SK-N-MC (cell line): ENCODE measurements at regions not wholly inside any gene's neighbourhood (a gene's known extent, or its start where the extent isn't known, plus 50 kb on each side); places are given as distances from the start of the nearest gene placed in this dataset.

Source experiments
- DNase-seq: peaks from one replicate; pipeline ENCODE4 v3.0.0-alpha.2; 2011; ENCODE audit warnings: low read depth, low spot score
- H3K27ac ChIP-seq: fragments of 200-600 bp; sonication (generic); 2 replicates; pipeline ENCODE4 v1.5.1; 2016; ENCODE audit warnings: mixed run types
- H3K36me3 ChIP-seq: fragments of 200-600 bp; sonication (generic); 2 replicates; pipeline ENCODE4 v1.6.1; 2017; ENCODE audit warnings: antibody characterized with exemption, low read length, mixed read lengths; ENCODE audit not compliant: insufficient read depth
- H3K4me3 ChIP-seq: fragments of 200-600 bp; sonication (generic); 2 replicates; pipeline ENCODE4 v1.5.1; 2016
- H3K9ac ChIP-seq: fragments of 200-600 bp; sonication (generic); 2 replicates; pipeline ENCODE4 v1.8.0; 2017; ENCODE audit warnings: mixed run types, mixed read lengths; ENCODE audit not compliant: insufficient read length
- H3K9me3 ChIP-seq: fragments of 200-600 bp; sonication (generic); 2 replicates; pipeline ENCODE4 v1.6.1; 2017; ENCODE audit warnings: low read depth, mild to moderate bottlenecking, antibody characterized with exemption, low read length, moderate library complexity, mixed read lengths
- EZH2 ChIP-seq: fragments of 200-600 bp; sonication (generic); IDR thresholded peaks from one replicate; pipeline ENCODE4 v1.6.1; 2017; ENCODE audit warnings: antibody characterized with exemption
- FOXP2 ChIP-seq: optimal IDR thresholded peaks from 2 replicates; pipeline ENCODE3; 2011; ENCODE audit warnings: mild to moderate bottlenecking, moderate library complexity; ENCODE audit not compliant: insufficient read depth; ENCODE audit errors: extremely low read length, control extremely low read depth
- POLR2AphosphoS5 ChIP-seq: IDR thresholded peaks from 2 replicates; pipeline ENCODE4 v1.6.1; 2012; ENCODE audit warnings: mild to moderate bottlenecking, low read depth, low read length, borderline replicate concordance

- no peak for TF ChIP-seq FOXP2
- no peak for TF ChIP-seq POLR2AphosphoS5
- no peak for TF ChIP-seq EZH2
- DNase-seq: no peak
- no peak overlapping the region for H3K9ac ChIP-seq
Observed at GRCh38 chr5:15256485-15256884, 243.5 kb upstream of the FBXL7 start.

DNA sequence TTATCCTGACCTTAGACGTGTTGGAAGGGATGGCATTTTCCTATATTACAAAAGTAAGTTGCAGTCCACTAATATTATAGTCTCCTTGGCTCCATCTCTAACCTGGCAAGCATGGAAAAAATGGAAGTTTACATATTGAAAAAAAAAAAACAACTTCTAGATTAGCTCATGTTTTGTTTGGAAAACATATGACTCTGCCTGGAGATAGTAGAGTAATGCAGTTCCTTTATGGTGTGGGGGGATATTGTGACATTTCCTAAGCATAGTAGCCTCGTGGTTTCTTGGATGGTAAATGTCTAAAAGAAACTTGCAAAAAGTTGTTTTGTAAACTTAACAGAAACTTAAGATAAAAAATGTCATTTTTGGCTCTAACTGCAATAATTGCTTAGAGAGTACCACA, 244.4 kb upstream of the FBXL7 start:
- no peak for TF ChIP-seq FOXP2
- TF ChIP-seq EZH2: no peak
- no peak for TF ChIP-seq POLR2AphosphoS5
- DNase-seq: no peak
- H3K4me3 ChIP-seq: no peak overlapping the region
- H3K27ac ChIP-seq: no peak overlapping the region
- H3K9me3 ChIP-seq: no peaks in the 10 kb centered on the region
- no peak overlapping the region for H3K9ac ChIP-seq
- H3K36me3 ChIP-seq: no peaks in the 10 kb centered on the region

More at GRCh38 chr5:15256485-15256884, 243.5 kb upstream of the FBXL7 start:
- Histone ChIP-seq H3K36me3 (no peaks in the 10 kb centered on the region), H3K9me3 (no peaks in the 10 kb centered on the region), H3K4me3 (no peak overlapping the region), H3K27ac (no peak overlapping the region)

DNA sequence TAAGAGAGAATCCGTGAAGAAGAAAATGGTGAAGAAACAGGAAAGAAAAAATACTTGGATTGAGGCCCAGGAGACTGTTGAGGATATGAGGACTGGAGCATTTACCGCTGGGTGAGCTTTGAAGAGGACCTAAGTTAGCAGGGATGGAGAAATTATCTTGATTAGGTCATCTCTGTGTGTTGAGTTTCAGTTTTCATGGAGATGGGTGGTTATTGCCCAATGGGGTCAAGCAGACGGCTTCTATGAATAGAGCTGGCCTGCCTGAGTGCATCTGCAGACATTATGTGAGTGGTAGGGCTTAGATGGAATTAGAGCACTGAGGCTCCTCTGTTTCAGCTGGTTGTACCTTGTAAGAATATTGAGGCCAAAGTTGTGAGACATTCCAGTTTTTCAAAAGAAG, 245.4 kb upstream of the FBXL7 start:
- no peak for DNase-seq
- Histone ChIP-seq H3K27ac (no peak overlapping the region), H3K9ac (no peak overlapping the region), H3K9me3 (no peaks in the 10 kb centered on the region), H3K4me3 (no peak overlapping the region), H3K36me3 (no peaks in the 10 kb centered on the region)
- TF ChIP-seq POLR2AphosphoS5: no peak
- no peak for TF ChIP-seq EZH2
- no peak for TF ChIP-seq FOXP2

- Histone ChIP-seq H3K27ac (no peak overlapping the region), H3K36me3 (no peaks in the 10 kb centered on the region)
Observed at GRCh38 chr5:15252331-15252730, 247.6 kb upstream of the FBXL7 start.

GRCh38 chr5:15249152-15249551, 250.8 kb upstream of the FBXL7 start:
- DNase-seq: no peak
- H3K9ac ChIP-seq: no peak overlapping the region

More at GRCh38 chr5:15252331-15252730, 247.6 kb upstream of the FBXL7 start:
- Histone ChIP-seq H3K4me3 (no peak overlapping the region), H3K9ac (no peak overlapping the region), H3K9me3 (no peaks in the 10 kb centered on the region)
- TF ChIP-seq FOXP2: no peak
- TF ChIP-seq EZH2: no peak
- TF ChIP-seq POLR2AphosphoS5: no peak
- DNase-seq: no peak

DNA sequence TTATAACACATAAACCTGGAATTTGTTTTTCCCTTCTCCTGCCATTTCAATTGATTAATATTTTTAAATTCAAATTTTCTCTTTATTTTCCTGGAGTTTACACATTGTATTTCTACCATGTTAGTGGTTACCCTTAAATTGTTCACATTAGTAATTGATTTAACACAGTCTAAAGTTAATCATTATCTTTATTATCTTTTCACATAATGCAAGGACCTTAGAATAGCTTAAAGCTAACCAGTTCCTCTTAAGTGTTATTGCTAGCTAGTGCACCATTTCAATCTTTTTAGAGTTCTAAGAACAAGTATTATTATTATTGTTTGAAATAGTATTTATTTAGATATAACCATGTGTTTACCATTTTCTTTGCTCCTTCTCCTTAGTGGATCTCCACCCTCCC, 251.2 kb upstream of the FBXL7 start:
- no peaks in the 10 kb centered on the region for H3K36me3 ChIP-seq
- no peak overlapping the region for H3K4me3 ChIP-seq
- H3K9ac ChIP-seq: no peak overlapping the region
- TF ChIP-seq EZH2: no peak
- TF ChIP-seq POLR2AphosphoS5: no peak
- TF ChIP-seq FOXP2: no peak
- no peak overlapping the region for H3K27ac ChIP-seq
- no peak for DNase-seq
- no peaks in the 10 kb centered on the region for H3K9me3 ChIP-seq

More at GRCh38 chr5:15249152-15249551, 250.8 kb upstream of the FBXL7 start:
- Histone ChIP-seq H3K36me3 (no peaks in the 10 kb centered on the region), H3K9me3 (no peaks in the 10 kb centered on the region), H3K27ac (no peak overlapping the region), H3K4me3 (no peak overlapping the region)
- TF ChIP-seq EZH2: no peak
- TF ChIP-seq FOXP2: no peak
- TF ChIP-seq POLR2AphosphoS5: no peak

GRCh38 chr5:15245913-15246312, 254.1 kb upstream of the FBXL7 start:
- Histone ChIP-seq H3K9me3 (no peaks in the 10 kb centered on the region), H3K9ac (no peak overlapping the region), H3K27ac (no peak overlapping the region), H3K4me3 (no peak overlapping the region), H3K36me3 (no peaks in the 10 kb centered on the region)
- no peak for DNase-seq
- TF ChIP-seq FOXP2: no peak
- TF ChIP-seq POLR2AphosphoS5: no peak
- TF ChIP-seq EZH2: no peak

- no peak overlapping the region for H3K9ac ChIP-seq
- TF ChIP-seq FOXP2 (no peak), EZH2 (no peak), POLR2AphosphoS5 (no peak)
- H3K36me3 ChIP-seq: no peaks in the 10 kb centered on the region
- no peak overlapping the region for H3K27ac ChIP-seq
- H3K4me3 ChIP-seq: no peak overlapping the region
- no peak for DNase-seq
- H3K9me3 ChIP-seq: no peaks in the 10 kb centered on the region
Observed at GRCh38 chr5:15243301-15244020, 256.5 kb upstream of the FBXL7 start.
